H1 (cell line): ENCODE measurements at regions not wholly inside any gene's neighbourhood (a gene's known extent, or its start where the extent isn't known, plus 50 kb on each side); places are given as distances from the start of the nearest gene placed in this dataset.

Experiments used
- CTCF ChIA-PET: fragments of 300-600 bp; sonication (Branson Sonifier 250); formaldehyde crosslinking; loops from one replicate; lab custom pipeline; 2021; ENCODE audit not compliant: partially characterized antibody; lab: Charles Lee
- POLR2A ChIA-PET: fragments of 300-600 bp; sonication (Branson Sonifier 250); formaldehyde crosslinking; loops from one replicate; lab custom pipeline; 2021; ENCODE audit warnings: inconsistent platforms; ENCODE audit not compliant: partially characterized antibody; lab: Charles Lee
- DNase-seq, 2 experiments: peaks; one replicate each; pipeline versions ENCODE4 v3.0.0 to v3.0.0-alpha.2; 2010 to 2022; ENCODE audit warnings: low spot score in 2 of 2, low read depth in 1 of 2, mixed read lengths in 1 of 2
- FAIRE-seq: peaks from 2 replicates; lab custom pipeline; 2011; peaks lifted over from hg19 to GRCh38; lab: Jason Lieb, UNC
- H2AFZ ChIP-seq: 2 replicates; pipeline ENCODE4 v1.8.1; 2012; ENCODE audit warnings: low read length, inconsistent platforms
- H2AK5ac ChIP-seq: 2 replicates; pipeline ENCODE4 v1.6.1; 2013; ENCODE audit warnings: low read depth, low read length
- H2BK120ac ChIP-seq: replicated peaks from 2 replicates; pipeline ENCODE3; 2013; ENCODE audit warnings: low read depth, low read length, inconsistent platforms
- H2BK12ac ChIP-seq: 2 replicates; pipeline ENCODE4 v1.6.1; 2013; ENCODE audit warnings: low read depth, low read length
- H2BK15ac ChIP-seq: 2 replicates; pipeline ENCODE4 v1.6.1; 2013; ENCODE audit warnings: low read length
- H2BK20ac ChIP-seq: 2 replicates; pipeline ENCODE4 v1.6.1; 2013; ENCODE audit warnings: low read length
- H2BK5ac ChIP-seq: 2 replicates; pipeline ENCODE4 v1.6.1; 2013; ENCODE audit warnings: low read depth, low read length
- H3K14ac ChIP-seq: 2 replicates; pipeline ENCODE4 v1.6.1; 2013; ENCODE audit warnings: inconsistent platforms; ENCODE audit not compliant: insufficient read length
- H3K18ac ChIP-seq: 2 replicates; pipeline ENCODE4 v1.6.1; 2013; ENCODE audit warnings: low read length; ENCODE audit errors: extremely low read depth
- H3K23ac ChIP-seq: 2 replicates; pipeline ENCODE4 v1.6.1; 2013; ENCODE audit warnings: inconsistent platforms; ENCODE audit not compliant: insufficient read length
- H3K23me2 ChIP-seq: 2 replicates; pipeline ENCODE4 v1.6.1; 2013; ENCODE audit warnings: low read depth, low read length
- H3K27ac ChIP-seq: 2 replicates; pipeline ENCODE4 v1.6.1; 2011; ENCODE audit warnings: low read depth, low read length, inconsistent platforms
- H3K27me3 ChIP-seq, 4 experiments: replicated peaks in 1 of 4; 1 replicate in 1 of 4; 2 replicates in 3 of 4; pipeline versions ENCODE4 v1.6.1 to v1.8.1; 2011 to 2013; ENCODE audit warnings: low read length in 3 of 4, mild to moderate bottlenecking in 3 of 4, inconsistent platforms in 2 of 4, mixed read lengths in 2 of 4, moderate library complexity in 1 of 4; ENCODE audit not compliant: control insufficient read depth in 3 of 4, insufficient read depth in 3 of 4; ENCODE audit errors: extremely low read depth in 1 of 4
- H3K36me3 ChIP-seq, 4 experiments: 2 replicates each; pipeline versions ENCODE4 v1.6.1 to v1.8.1; 2011 to 2013; ENCODE audit warnings: mild to moderate bottlenecking in 4 of 4, low read length in 3 of 4, moderate library complexity in 2 of 4, control low read depth in 1 of 4, inconsistent platforms in 1 of 4; ENCODE audit not compliant: insufficient read depth in 4 of 4, control insufficient read depth in 2 of 4
- H3K4ac ChIP-seq: replicated peaks from 2 replicates; pipeline ENCODE3; 2013; ENCODE audit warnings: low read length, low read depth, mixed read lengths, inconsistent platforms; ENCODE audit not compliant: insufficient read length
- H3K4me1 ChIP-seq, 4 experiments: replicated peaks in 1 of 4; 1 replicate in 1 of 4; 2 replicates in 3 of 4; pipeline versions ENCODE4 v1.6.1 to v1.8.1; 2011 to 2013; ENCODE audit warnings: low read length in 3 of 4, inconsistent platforms in 2 of 4, mixed read lengths in 1 of 4; ENCODE audit not compliant: insufficient read depth in 4 of 4, control insufficient read depth in 3 of 4
- H3K4me2 ChIP-seq, 2 experiments: 2 replicates each; pipeline versions ENCODE4 v1.6.1 to v1.8.1; 2011 to 2013; ENCODE audit warnings: low read depth in 2 of 2, low read length in 2 of 2, control low read depth in 1 of 2, inconsistent platforms in 1 of 2, mild to moderate bottlenecking in 1 of 2; ENCODE audit not compliant: insufficient read depth in 1 of 2
- H3K4me3 ChIP-seq, 4 experiments: fragments of 200-600, 300-600 bp in 1 of 4; sonication (generic), shearing (Covaris generic), sonication (Bioruptor Twin) in 1 of 4; 2 replicates each; pipeline versions ENCODE4 v1.5.1 to v1.8.1; 2011 to 2016; ENCODE audit warnings: low read length in 4 of 4, low read depth in 3 of 4, control low read depth in 2 of 4, inconsistent platforms in 2 of 4, mild to moderate bottlenecking in 2 of 4, mixed read lengths in 1 of 4, moderate library complexity in 1 of 4; ENCODE audit not compliant: insufficient read depth in 2 of 4; ENCODE audit errors: extremely low read depth in 1 of 4
- H3K56ac ChIP-seq: replicated peaks from 2 replicates; pipeline ENCODE3; 2013; ENCODE audit warnings: low read depth, mild to moderate bottlenecking, mixed read lengths, low read length, inconsistent platforms; ENCODE audit not compliant: insufficient read length
- H3K79me1 ChIP-seq: 2 replicates; pipeline ENCODE4 v1.6.1; 2013; ENCODE audit warnings: low read depth, low read length, control low read depth
- H3K79me2 ChIP-seq, 2 experiments: 2 replicates each; pipeline versions ENCODE4 v1.6.1 to v1.8.1; 2012 to 2013; ENCODE audit warnings: low read length in 2 of 2, mild to moderate bottlenecking in 2 of 2, inconsistent platforms in 1 of 2; ENCODE audit not compliant: insufficient read depth in 2 of 2, control insufficient read depth in 1 of 2
- H3K9ac ChIP-seq, 4 experiments: replicated peaks in 1 of 4; 1 replicate in 1 of 4; 2 replicates in 3 of 4; pipeline versions ENCODE4 v1.6.1 to v1.8.1; 2011 to 2013; ENCODE audit warnings: low read depth in 3 of 4, low read length in 3 of 4, control low read depth in 2 of 4, mild to moderate bottlenecking in 2 of 4, moderate library complexity in 2 of 4, inconsistent platforms in 1 of 4; ENCODE audit errors: extremely low read depth in 1 of 4
- H3K9me3 ChIP-seq, 2 experiments: 2 replicates each; pipeline versions ENCODE4 v1.6.1 to v1.8.1; 2012 to 2013; ENCODE audit warnings: mild to moderate bottlenecking in 2 of 2, moderate library complexity in 2 of 2, control low read depth in 1 of 2, inconsistent platforms in 1 of 2, low read depth in 1 of 2, low read length in 1 of 2, mixed read lengths in 1 of 2; ENCODE audit not compliant: insufficient read depth in 2 of 2
- H4K20me1 ChIP-seq, 2 experiments: replicated peaks in 1 of 2; 2 replicates each; pipeline versions ENCODE3 to v1.8.1; 2011 to 2013; ENCODE audit warnings: inconsistent platforms in 2 of 2, low read length in 2 of 2, mild to moderate bottlenecking in 1 of 2; ENCODE audit not compliant: insufficient read depth in 2 of 2, control insufficient read depth in 1 of 2
- H4K5ac ChIP-seq: 2 replicates; pipeline ENCODE4 v1.6.1; 2013; ENCODE audit warnings: low read length, low read depth, mixed read lengths, inconsistent platforms; ENCODE audit not compliant: insufficient read length
- H4K8ac ChIP-seq: 2 replicates; pipeline ENCODE4 v1.8.0; 2013; ENCODE audit warnings: mild to moderate bottlenecking, moderate library complexity, low read length, inconsistent platforms; ENCODE audit not compliant: insufficient read depth; ENCODE audit errors: extremely low read depth
- H4K91ac ChIP-seq: replicated peaks from 2 replicates; pipeline ENCODE3; 2013; ENCODE audit warnings: low read length, mixed read lengths, inconsistent platforms; ENCODE audit not compliant: insufficient read length
- BACH1 ChIP-seq: IDR thresholded peaks from 2 replicates; pipeline ENCODE4 v1.6.1; 2012; ENCODE audit warnings: low read length, improper control_type of control experiment
- CTBP2 ChIP-seq: IDR thresholded peaks from 2 replicates; pipeline ENCODE4 v1.7.0; 2011; ENCODE audit warnings: borderline replicate concordance, mild to moderate bottlenecking, moderate library complexity, mixed read lengths, low read length; ENCODE audit not compliant: insufficient read depth, insufficient read length
- GTF2F1 ChIP-seq: IDR thresholded peaks from 2 replicates; pipeline ENCODE4 v1.6.1; 2012; ENCODE audit warnings: low read depth, low read length, improper control_type of control experiment, borderline replicate concordance
- MAFK ChIP-seq: IDR thresholded peaks from 2 replicates; pipeline ENCODE4 v1.6.1; 2012; ENCODE audit warnings: low read depth, mild to moderate bottlenecking, improper control_type of control experiment, low read length
- RAD21 ChIP-seq, 2 experiments: IDR thresholded peaks in 1 of 2; conservative IDR thresholded peaks in 1 of 2; 2 replicates each; pipeline ENCODE4 v1.6.1; 2011; ENCODE audit warnings: low read depth in 2 of 2, low read length in 2 of 2, improper control_type of control experiment in 1 of 2, inconsistent platforms in 1 of 2, mild to moderate bottlenecking in 1 of 2, moderate library complexity in 1 of 2
- RBBP5 ChIP-seq: IDR thresholded peaks from 2 replicates; pipeline ENCODE4 v1.7.1; 2012; ENCODE audit warnings: low read depth, mild to moderate bottlenecking, inconsistent platforms, low read length, moderate library complexity, borderline replicate concordance
- SIN3A ChIP-seq, 2 experiments: IDR thresholded peaks in 1 of 2; conservative IDR thresholded peaks in 1 of 2; 2 replicates each; pipeline ENCODE4 v1.6.1; 2011 to 2012; ENCODE audit warnings: low read length in 2 of 2, improper control_type of control experiment in 1 of 2, low read depth in 1 of 2, mild to moderate bottlenecking in 1 of 2
- SIRT6 ChIP-seq: IDR thresholded peaks from one replicate; pipeline ENCODE4 v1.7.1; 2012; ENCODE audit warnings: low read length, inconsistent platforms
- SIX5 ChIP-seq: IDR thresholded peaks from 2 replicates; pipeline ENCODE4 v1.6.1; 2011; ENCODE audit warnings: mild to moderate bottlenecking, low read depth, low read length
- TBP ChIP-seq: IDR thresholded peaks from 2 replicates; pipeline ENCODE4 v1.6.1; 2011; ENCODE audit warnings: low read depth, low read length, improper control_type of control experiment
- whole genome bisulfite sequencing, 2 experiments: shearing (Covaris generic) in 1 of 2; methylation state at CpG; one replicate each; pipeline versions ENCODE4 v1.1.6 to v1.1.7; 2013 to 2015; ENCODE audit warnings: low lambda C conversion rate in 2 of 2, mixed read lengths in 2 of 2, inconsistent platforms in 1 of 2, low coverage in 1 of 2, missing lambda C conversion rate in 1 of 2; ENCODE audit not compliant: insufficient replicate concordance in 2 of 2, insufficient coverage in 1 of 2, insufficient read length in 1 of 2; ENCODE audit errors: extremely low coverage in 1 of 2, missing lambda C conversion rate in 1 of 2; 5-methylcytosine and 5-hydroxymethylcytosine counted together
- TF ChIP-seq, protein P1 (sequence below): IDR thresholded peaks from 2 replicates; pipeline ENCODE4 v1.6.1; 2012; ENCODE audit warnings: inconsistent platforms

DNA sequence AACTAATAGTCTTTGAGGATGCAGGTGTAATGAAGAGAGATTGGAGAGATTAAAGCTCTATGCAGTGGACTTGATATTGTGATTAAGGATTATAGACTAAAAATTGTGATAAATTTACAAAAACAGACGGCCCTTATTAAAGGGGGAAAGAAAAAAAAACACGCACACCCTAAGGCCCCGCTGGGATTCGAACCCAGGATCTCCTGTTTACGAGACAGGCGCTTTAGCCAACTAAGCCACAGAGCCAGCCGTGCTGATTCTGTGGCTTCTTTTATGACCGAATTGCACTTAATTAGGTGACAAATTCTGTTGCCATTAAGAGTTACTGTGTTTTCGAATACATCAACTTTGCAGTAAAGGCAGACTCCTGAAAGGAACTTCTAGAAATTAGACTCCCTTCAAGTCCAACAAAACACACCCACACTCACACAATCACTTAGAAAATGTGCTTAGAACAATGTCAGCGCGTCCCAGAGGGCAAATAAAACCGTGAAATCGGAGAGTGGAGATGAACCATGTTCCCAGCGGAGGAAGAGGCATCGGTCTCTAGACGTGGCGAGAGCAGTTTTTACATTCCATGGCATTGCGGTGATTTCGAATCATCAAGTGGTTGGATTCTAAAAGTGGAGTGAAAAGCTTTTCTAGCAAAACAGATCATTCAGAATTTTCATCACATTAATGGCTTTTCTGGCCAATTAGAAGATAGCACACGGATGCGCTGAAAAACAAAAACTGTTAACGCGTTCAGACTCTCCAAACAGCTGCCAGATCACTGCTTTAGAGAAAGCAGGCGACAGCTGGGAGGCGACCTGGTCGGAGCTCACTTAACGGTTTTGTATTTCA, 122.6 kb downstream of the GPX5 start:
- Histone ChIP-seq H4K20me1 (no peaks in the 10 kb centered on the region), H2AFZ (peak overlapping the region; percentile 83), H2AK5ac (no peak overlapping the region), H3K9ac (peak overlapping the region; percentile 35 to 55 (median 41); a peak in 5 of 7 replicates), H3K79me2 (no peaks in the 10 kb centered on the region), H3K79me1 (no peaks in the 10 kb centered on the region), H3K36me3 (no peaks in the 10 kb centered on the region), H2BK20ac (peak overlapping the region; percentile 35; the same call in 1 of the 2 replicates), H3K4me2 (peak overlapping the region; percentile 60 to 68), H3K27me3 (no peaks in the 10 kb centered on the region; a peak in 1 of 7 replicates), H3K56ac (no peak overlapping the region), H3K4ac (no peak overlapping the region), H2BK5ac (no peak overlapping the region), H2BK120ac (no peak overlapping the region), H3K4me1 (no peaks in the 10 kb centered on the region), H3K23me2 (peaks cover 6% of the 10 kb centered on the region), H4K8ac (no peak overlapping the region), H3K14ac (no peak overlapping the region), H3K9me3 (no peaks in the 10 kb centered on the region), H2BK12ac (no peak overlapping the region), H3K27ac (no peak overlapping the region), H4K91ac (peak overlapping the region; percentile 23), H4K5ac (no peak overlapping the region), H3K18ac (no peak overlapping the region), H3K23ac (no peak overlapping the region), H3K4me3 (peak overlapping the region; percentile 84 to 93 (median 88)), H2BK15ac (peak overlapping the region; percentile 53; the same call in 1 of the 2 replicates)
- 2% methylated on average over 27 of the region's 27 CpGs; no CpG with 5 or more reads in 1 of the 2 experiments for WGBS, 2 experiments
- CTCF ChIA-PET: no interaction called here
- peak; percentile 62 to 93 for DNase-seq
- POLR2A ChIA-PET: interaction anchor here (1.0 to 1.5 kb wide), 2 partner anchors 13 to 205 kb away, joined by 3 read pairs; partner anchors contain the start of gene ZSCAN23
- no peak for FAIRE-seq
- TF ChIP-seq TBP (peak; percentile 100), GTF2F1 (no peak), SIRT6 (no peak), SIX5 (no peak), MAFK (peak; percentile 67; the same call in 1 of the 2 replicates), RAD21 (IDR thresholded peaks at IDR 0.05 in 1 of 2, conservative IDR thresholded peaks at IDR 0.05 in 1 of 2; ENCODE audit: low read depth in 2 of 2, low read length in 2 of 2) (peak in 1 of 2 experiments; percentile 6; a peak in 1 of 4 replicates), SIN3A (conservative IDR thresholded peaks at IDR 0.05 in 1 of 2, IDR thresholded peaks at IDR 0.05 in 1 of 2; ENCODE audit: low read depth in 1 of 2, low read length in 2 of 2) (peak; percentile 79 to 80; a peak in 1 of 4 replicates), RBBP5 (peak; percentile 99), BACH1 (no peak), CTBP2 (no peak)
- TF ChIP-seq, protein P1, sequence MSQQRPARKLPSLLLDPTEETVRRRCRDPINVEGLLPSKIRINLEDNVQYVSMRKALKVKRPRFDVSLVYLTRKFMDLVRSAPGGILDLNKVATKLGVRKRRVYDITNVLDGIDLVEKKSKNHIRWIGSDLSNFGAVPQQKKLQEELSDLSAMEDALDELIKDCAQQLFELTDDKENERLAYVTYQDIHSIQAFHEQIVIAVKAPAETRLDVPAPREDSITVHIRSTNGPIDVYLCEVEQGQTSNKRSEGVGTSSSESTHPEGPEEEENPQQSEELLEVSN: no peak
